GM18502 (cell line): ENCODE measurements at regions not wholly inside any gene's neighbourhood (a gene's known extent, or its start where the extent isn't known, plus 50 kb on each side); places are given as distances from the start of the nearest gene placed in this dataset.
"Not testable (repeated sequence)": the region's sequence is repeated elsewhere in the genome, so short reads cannot be mapped to it uniquely, and the experiment has no call there.

Source experiments
- ATAC-seq: cut with Tn5 transposase; IDR thresholded peaks from one replicate; pipeline ENCODE4 v1.9.1; 2021; ENCODE audit warnings: mild to moderate bottlenecking; ENCODE audit not compliant: unreplicated experiment, poor library complexity

- ATAC-seq = no peak
These were observed 249.2 kb upstream of the MEX3C start for GRCh38 chr18:51446571-51447210.

- no peak for ATAC-seq
These were observed 250.2 kb upstream of the MEX3C start for GRCh38 chr18:51447351-51448342.

- ATAC-seq = no peak
These were observed 251.5 kb upstream of the MEX3C start for GRCh38 chr18:51448949-51449348.

- no peak for ATAC-seq
These were observed 256.1 kb upstream of the MEX3C start for GRCh38 chr18:51453594-51453993.

- no peak for ATAC-seq
These were observed 261.4 kb upstream of the MEX3C start for GRCh38 chr18:51458861-51459260.

- no peak for ATAC-seq
These were observed 264.5 kb upstream of the MEX3C start for GRCh38 chr18:51461956-51462355.

- no peak for ATAC-seq
These were observed 266.1 kb upstream of the MEX3C start for GRCh38 chr18:51463483-51464136.

- no peak for ATAC-seq
These were observed 281.4 kb upstream of the MEX3C start for GRCh38 chr18:51478908-51479307.

GRCh38 chr18:51479736-51480135 lies 282.3 kb upstream of the MEX3C start:
- no peak for ATAC-seq

GRCh38 chr18:51480407-51481261 lies 283.2 kb upstream of the MEX3C start:
- no peak for ATAC-seq

- ATAC-seq = no peak
These were observed 289.4 kb upstream of the MEX3C start for GRCh38 chr18:51486735-51487366.

GRCh38 chr18:51490417-51490816 lies 292.9 kb upstream of the MEX3C start:
- ATAC-seq = no peak

- ATAC-seq = no peak
These were observed 293.4 kb upstream of the MEX3C start for GRCh38 chr18:51490860-51491259.

- no peak for ATAC-seq
These were observed 294.3 kb upstream of the MEX3C start for GRCh38 chr18:51491678-51492372.

- ATAC-seq = no peak
These were observed 300.8 kb upstream of the MEX3C start for GRCh38 chr18:51498085-51498855.

GRCh38 chr18:51503351-51503750 lies 305.9 kb upstream of the MEX3C start:
- no peak for ATAC-seq

- ATAC-seq = no peak
These were observed 309.3 kb upstream of the MEX3C start for GRCh38 chr18:51506811-51507210.

- not testable (repeated sequence) for ATAC-seq
These were observed 310.9 kb upstream of the MEX3C start for GRCh38 chr18:51508410-51508809.
